T-helper 2 cell treated with Interferon-gamma antibody and Interleukin-4, amounts not matched to agents 5 μg/mL and 100 μg/mL, for 36 hours (primary cell): ENCODE measurements at regions not wholly inside any gene's neighbourhood (a gene's known extent, or its start where the extent isn't known, plus 50 kb on each side); places are given as distances from the start of the nearest gene placed in this dataset.

Experiments
- DNase-seq: peaks from one replicate; pipeline ENCODE4 v3.0.0; 2021; ENCODE audit warnings: low spot score
- H3K27ac Mint-ChIP-seq: one replicate; pipeline ENCODE4 v1.8.0; 2021; ENCODE audit warnings: mild to moderate bottlenecking, mixed read lengths
- H3K27me3 Mint-ChIP-seq: one replicate; pipeline ENCODE4 v1.8.0; 2021; ENCODE audit warnings: low read depth, mixed read lengths
- H3K36me3 Mint-ChIP-seq: one replicate; pipeline ENCODE4 v1.8.0; 2021; ENCODE audit warnings: low read depth, mixed read lengths
- H3K4me1 Mint-ChIP-seq: one replicate; pipeline ENCODE4 v1.8.0; 2021; ENCODE audit warnings: low read depth, mixed read lengths
- H3K4me3 Mint-ChIP-seq: one replicate; pipeline ENCODE4 v1.8.0; 2022; ENCODE audit warnings: mild to moderate bottlenecking, moderate library complexity, mixed read lengths
- H3K9me3 Mint-ChIP-seq: one replicate; pipeline ENCODE4 v1.8.0; 2021; ENCODE audit warnings: mixed read lengths

GRCh38 chr5:113917997-113918396, 404.5 kb downstream of the YTHDC2 start:
- no peaks in the 10 kb centered on the region for H3K27me3 Mint-ChIP-seq
- no peaks in the 10 kb centered on the region for H3K4me1 Mint-ChIP-seq
- no peak overlapping the region for H3K27ac Mint-ChIP-seq
- H3K4me3 Mint-ChIP-seq = no peak overlapping the region
- DNase-seq = no peak
- H3K36me3 Mint-ChIP-seq = no peaks in the 10 kb centered on the region
- H3K9me3 Mint-ChIP-seq = no peaks in the 10 kb centered on the region

- Mint-ChIP-seq H3K27ac (no peak overlapping the region), H3K4me3 (no peak overlapping the region), H3K4me1 (no peaks in the 10 kb centered on the region), H3K9me3 (no peaks in the 10 kb centered on the region), H3K36me3 (no peaks in the 10 kb centered on the region), H3K27me3 (no peaks in the 10 kb centered on the region)
- DNase-seq = no peak
Observed at GRCh38 chr5:113922343-113922742, 408.8 kb downstream of the YTHDC2 start.

- Mint-ChIP-seq H3K36me3 (no peaks in the 10 kb centered on the region), H3K27ac (no peak overlapping the region), H3K9me3 (no peaks in the 10 kb centered on the region), H3K4me3 (no peak overlapping the region), H3K27me3 (no peaks in the 10 kb centered on the region), H3K4me1 (no peaks in the 10 kb centered on the region)
- DNase-seq = no peak
Observed at GRCh38 chr5:113935453-113935852, 422.0 kb downstream of the YTHDC2 start.

- Mint-ChIP-seq H3K4me1 (no peaks in the 10 kb centered on the region), H3K9me3 (no peaks in the 10 kb centered on the region), H3K4me3 (no peak overlapping the region), H3K27ac (no peak overlapping the region), H3K36me3 (no peaks in the 10 kb centered on the region), H3K27me3 (no peaks in the 10 kb centered on the region)
- no peak for DNase-seq
Observed at GRCh38 chr5:113937301-113937700, 423.8 kb downstream of the YTHDC2 start.

- no peaks in the 10 kb centered on the region for H3K27me3 Mint-ChIP-seq
- no peaks in the 10 kb centered on the region for H3K4me1 Mint-ChIP-seq
- no peak for DNase-seq
- no peak overlapping the region for H3K27ac Mint-ChIP-seq
- no peaks in the 10 kb centered on the region for H3K36me3 Mint-ChIP-seq
- H3K4me3 Mint-ChIP-seq = no peak overlapping the region
- H3K9me3 Mint-ChIP-seq = no peaks in the 10 kb centered on the region
Observed at GRCh38 chr5:113939988-113940387, 421.9 kb upstream of the KCNN2 start.

- H3K36me3 Mint-ChIP-seq = no peaks in the 10 kb centered on the region
- no peaks in the 10 kb centered on the region for H3K27me3 Mint-ChIP-seq
- no peaks in the 10 kb centered on the region for H3K4me1 Mint-ChIP-seq
- no peak for DNase-seq
- H3K4me3 Mint-ChIP-seq = no peak overlapping the region
- H3K9me3 Mint-ChIP-seq = peaks cover 5% of the 10 kb centered on the region
- H3K27ac Mint-ChIP-seq = no peak overlapping the region
Observed at GRCh38 chr5:113950186-113950585, 411.7 kb upstream of the KCNN2 start.

GRCh38 chr5:113965225-113965624, 396.6 kb upstream of the KCNN2 start:
- H3K4me1 Mint-ChIP-seq = no peaks in the 10 kb centered on the region
- no peaks in the 10 kb centered on the region for H3K27me3 Mint-ChIP-seq

GRCh38 chr5:113969901-113970300, 392.0 kb upstream of the KCNN2 start:
- Mint-ChIP-seq H3K36me3 (no peaks in the 10 kb centered on the region), H3K9me3 (no peaks in the 10 kb centered on the region), H3K4me3 (no peak overlapping the region), H3K27me3 (no peaks in the 10 kb centered on the region), H3K4me1 (no peaks in the 10 kb centered on the region), H3K27ac (no peak overlapping the region)
- DNase-seq = no peak

More at GRCh38 chr5:113965225-113965624, 396.6 kb upstream of the KCNN2 start:
- Mint-ChIP-seq H3K27ac (no peak overlapping the region), H3K4me3 (no peak overlapping the region), H3K9me3 (no peaks in the 10 kb centered on the region), H3K36me3 (no peaks in the 10 kb centered on the region)
- no peak for DNase-seq

GRCh38 chr5:113971454-113971853, 390.4 kb upstream of the KCNN2 start:
- Mint-ChIP-seq H3K4me3 (no peak overlapping the region), H3K36me3 (no peaks in the 10 kb centered on the region), H3K4me1 (no peaks in the 10 kb centered on the region), H3K27ac (no peak overlapping the region), H3K9me3 (no peaks in the 10 kb centered on the region), H3K27me3 (no peaks in the 10 kb centered on the region)
- no peak for DNase-seq

- Mint-ChIP-seq H3K36me3 (no peaks in the 10 kb centered on the region), H3K9me3 (no peaks in the 10 kb centered on the region), H3K27me3 (no peaks in the 10 kb centered on the region), H3K4me1 (no peaks in the 10 kb centered on the region), H3K4me3 (no peak overlapping the region), H3K27ac (no peak overlapping the region)
- DNase-seq = no peak
Observed at GRCh38 chr5:113974976-113975375, 386.9 kb upstream of the KCNN2 start.

- Mint-ChIP-seq H3K27ac (no peak overlapping the region), H3K4me1 (no peaks in the 10 kb centered on the region), H3K36me3 (no peaks in the 10 kb centered on the region), H3K27me3 (no peaks in the 10 kb centered on the region), H3K4me3 (no peak overlapping the region), H3K9me3 (no peaks in the 10 kb centered on the region)
- no peak for DNase-seq
Observed at GRCh38 chr5:113984928-113985327, 376.9 kb upstream of the KCNN2 start.

GRCh38 chr5:113985505-113985904, 376.4 kb upstream of the KCNN2 start:
- Mint-ChIP-seq H3K9me3 (no peaks in the 10 kb centered on the region), H3K36me3 (no peaks in the 10 kb centered on the region), H3K4me3 (no peak overlapping the region), H3K4me1 (no peaks in the 10 kb centered on the region), H3K27me3 (no peaks in the 10 kb centered on the region), H3K27ac (no peak overlapping the region)
- DNase-seq = no peak

GRCh38 chr5:113989278-113989912, 372.5 kb upstream of the KCNN2 start:
- Mint-ChIP-seq H3K27me3 (no peaks in the 10 kb centered on the region), H3K4me3 (no peak overlapping the region), H3K36me3 (no peaks in the 10 kb centered on the region), H3K9me3 (no peaks in the 10 kb centered on the region), H3K4me1 (no peaks in the 10 kb centered on the region), H3K27ac (no peak overlapping the region)
- DNase-seq = no peak

GRCh38 chr5:113989913-113990305, 372.0 kb upstream of the KCNN2 start:
- DNase-seq = no peak
- no peaks in the 10 kb centered on the region for H3K27me3 Mint-ChIP-seq
- no peak overlapping the region for H3K27ac Mint-ChIP-seq
- no peaks in the 10 kb centered on the region for H3K4me1 Mint-ChIP-seq
- H3K4me3 Mint-ChIP-seq = no peak overlapping the region
- H3K9me3 Mint-ChIP-seq = no peaks in the 10 kb centered on the region
- no peaks in the 10 kb centered on the region for H3K36me3 Mint-ChIP-seq

GRCh38 chr5:114001076-114001475, 360.8 kb upstream of the KCNN2 start:
- H3K27me3 Mint-ChIP-seq = no peaks in the 10 kb centered on the region
- no peaks in the 10 kb centered on the region for H3K36me3 Mint-ChIP-seq
- no peak for DNase-seq
- H3K27ac Mint-ChIP-seq = no peak overlapping the region
- H3K4me1 Mint-ChIP-seq = no peaks in the 10 kb centered on the region
- no peak overlapping the region for H3K4me3 Mint-ChIP-seq
- H3K9me3 Mint-ChIP-seq = no peaks in the 10 kb centered on the region
